MM.1S (cell line): ENCODE measurements at regions not wholly inside any gene's neighbourhood (a gene's known extent, or its start where the extent isn't known, plus 50 kb on each side); places are given as distances from the start of the nearest gene placed in this dataset.

Experiments
- EZH2 ChIP-seq: fragments of 300-600 bp; sonication (generic); optimal IDR thresholded peaks from 2 replicates; pipeline ENCODE3; 2017; ENCODE audit warnings: low read depth, mild to moderate bottlenecking, antibody characterized with exemption, low read length, mixed read lengths
- EZH2phosphoT487 ChIP-seq: fragments of 300-600 bp; sonication (generic); IDR thresholded peaks from 2 replicates; pipeline ENCODE4 v1.6.1; 2018; ENCODE audit warnings: antibody characterized with exemption, low read length
- TF ChIP-seq, protein P1 (sequence below): fragments of 300-600 bp; sonication (generic); IDR thresholded peaks from 2 replicates; pipeline ENCODE4 v1.5.1; 2016; ENCODE audit warnings: antibody characterized with exemption, low read length, mixed read lengths

DNA sequence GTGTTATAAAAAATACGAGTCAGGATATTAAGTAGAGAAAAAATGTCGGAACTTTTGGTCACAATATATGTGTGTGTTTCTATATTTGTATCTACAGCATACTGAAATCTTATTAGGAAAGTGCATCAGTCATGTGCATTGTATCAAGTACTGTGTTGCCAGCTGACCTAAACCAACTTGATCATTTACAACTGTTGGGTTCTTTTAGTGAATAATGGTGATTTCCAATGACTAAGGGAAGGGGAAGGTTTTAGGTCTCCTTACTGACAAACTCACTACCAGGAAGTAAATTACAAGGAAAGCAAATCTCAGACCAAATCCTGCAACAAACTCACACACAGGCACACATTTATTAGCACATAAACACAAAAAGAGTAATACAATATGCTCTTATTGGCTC is 142.7 kb downstream of the TSEN15 start:
- TF ChIP-seq EZH2, result no peak
- TF ChIP-seq, protein P1, sequence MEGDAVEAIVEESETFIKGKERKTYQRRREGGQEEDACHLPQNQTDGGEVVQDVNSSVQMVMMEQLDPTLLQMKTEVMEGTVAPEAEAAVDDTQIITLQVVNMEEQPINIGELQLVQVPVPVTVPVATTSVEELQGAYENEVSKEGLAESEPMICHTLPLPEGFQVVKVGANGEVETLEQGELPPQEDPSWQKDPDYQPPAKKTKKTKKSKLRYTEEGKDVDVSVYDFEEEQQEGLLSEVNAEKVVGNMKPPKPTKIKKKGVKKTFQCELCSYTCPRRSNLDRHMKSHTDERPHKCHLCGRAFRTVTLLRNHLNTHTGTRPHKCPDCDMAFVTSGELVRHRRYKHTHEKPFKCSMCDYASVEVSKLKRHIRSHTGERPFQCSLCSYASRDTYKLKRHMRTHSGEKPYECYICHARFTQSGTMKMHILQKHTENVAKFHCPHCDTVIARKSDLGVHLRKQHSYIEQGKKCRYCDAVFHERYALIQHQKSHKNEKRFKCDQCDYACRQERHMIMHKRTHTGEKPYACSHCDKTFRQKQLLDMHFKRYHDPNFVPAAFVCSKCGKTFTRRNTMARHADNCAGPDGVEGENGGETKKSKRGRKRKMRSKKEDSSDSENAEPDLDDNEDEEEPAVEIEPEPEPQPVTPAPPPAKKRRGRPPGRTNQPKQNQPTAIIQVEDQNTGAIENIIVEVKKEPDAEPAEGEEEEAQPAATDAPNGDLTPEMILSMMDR, result no peak
- TF ChIP-seq EZH2phosphoT487, result no peak
